ENCODE measurements at regions not wholly inside any gene's neighbourhood (a gene's known extent, or its start where the extent isn't known, plus 50 kb on each side); places are given as distances from the start of the nearest gene placed in this dataset.

DNA sequence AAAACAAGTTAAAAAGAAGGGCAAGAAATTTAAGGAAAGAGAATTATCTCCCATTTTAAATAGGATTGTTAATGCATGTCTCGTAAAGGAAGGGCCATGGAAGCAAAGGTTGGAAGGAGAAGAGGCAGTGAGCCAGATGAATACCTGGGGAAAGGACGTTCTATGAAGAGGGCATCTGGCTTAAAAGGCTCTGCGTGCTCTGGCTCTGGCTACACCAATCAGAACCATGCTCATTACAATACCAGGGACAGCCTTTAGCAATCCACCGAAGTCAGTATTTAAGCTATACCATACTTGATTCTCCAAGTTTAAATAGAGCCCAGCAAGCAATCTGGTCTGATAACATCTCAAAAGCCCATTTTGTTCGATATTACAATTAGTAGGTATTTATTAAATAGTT, 58.5 kb upstream of the C1orf87 start:
- TF ChIP-seq ZNF274 (IDR thresholded peaks at IDR 0.05; ENCODE audit: borderline replicate concordance, extremely low read depth, low read length) (no peak), SP1 (IDR thresholded peaks at IDR 0.05; ENCODE audit: low read depth, low read length) (no peak), CREB1 (IDR thresholded peaks at IDR 0.05) (no peak), KDM1A (IDR thresholded peaks at IDR 0.05; ENCODE audit: borderline replicate concordance, low read length) (no peak), EZH2 (IDR thresholded peaks at IDR 0.05; ENCODE audit: low read depth, low read length, severe bottlenecking) (no peak), MAFK (IDR thresholded peaks at IDR 0.05; ENCODE audit: low read depth, low read length) (no peak), POLR2A (IDR thresholded peaks at IDR 0.05; ENCODE audit: control extremely low read depth in 1 of 2, low read depth in 2 of 2, low read length in 2 of 2) (no peak), YY1 (IDR thresholded peaks at IDR 0.05; ENCODE audit: low read depth, low read length) (no peak)
- TF ChIP-seq, protein P1, sequence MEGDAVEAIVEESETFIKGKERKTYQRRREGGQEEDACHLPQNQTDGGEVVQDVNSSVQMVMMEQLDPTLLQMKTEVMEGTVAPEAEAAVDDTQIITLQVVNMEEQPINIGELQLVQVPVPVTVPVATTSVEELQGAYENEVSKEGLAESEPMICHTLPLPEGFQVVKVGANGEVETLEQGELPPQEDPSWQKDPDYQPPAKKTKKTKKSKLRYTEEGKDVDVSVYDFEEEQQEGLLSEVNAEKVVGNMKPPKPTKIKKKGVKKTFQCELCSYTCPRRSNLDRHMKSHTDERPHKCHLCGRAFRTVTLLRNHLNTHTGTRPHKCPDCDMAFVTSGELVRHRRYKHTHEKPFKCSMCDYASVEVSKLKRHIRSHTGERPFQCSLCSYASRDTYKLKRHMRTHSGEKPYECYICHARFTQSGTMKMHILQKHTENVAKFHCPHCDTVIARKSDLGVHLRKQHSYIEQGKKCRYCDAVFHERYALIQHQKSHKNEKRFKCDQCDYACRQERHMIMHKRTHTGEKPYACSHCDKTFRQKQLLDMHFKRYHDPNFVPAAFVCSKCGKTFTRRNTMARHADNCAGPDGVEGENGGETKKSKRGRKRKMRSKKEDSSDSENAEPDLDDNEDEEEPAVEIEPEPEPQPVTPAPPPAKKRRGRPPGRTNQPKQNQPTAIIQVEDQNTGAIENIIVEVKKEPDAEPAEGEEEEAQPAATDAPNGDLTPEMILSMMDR (IDR thresholded peaks at IDR 0.05; ENCODE audit: control extremely low read depth in 1 of 3, insufficient read depth in 1 of 3, low read depth in 1 of 3, low read length in 3 of 3): no peak
